Cardiac fibroblast (primary cell): ENCODE measurements at regions not wholly inside any gene's neighbourhood (a gene's known extent, or its start where the extent isn't known, plus 50 kb on each side); places are given as distances from the start of the nearest gene placed in this dataset.
"Not testable (repeated sequence)": the region's sequence is repeated elsewhere in the genome, so short reads cannot be mapped to it uniquely, and the experiment has no call there.

Experiments
- DNase-seq, 2 donors: peaks; one replicate each; pipeline versions ENCODE4 v3.0.0 to v3.0.0-alpha.2; 2010; ENCODE audit warnings: low read depth in 2 of 2
- H3K4me3 ChIP-seq, 2 donors: replicated peaks in 1 of 2; 1 replicate in 1 of 2; 2 replicates in 1 of 2; pipeline ENCODE4 v1.5.1; 2011; ENCODE audit warnings: low read depth in 2 of 2, low read length in 2 of 2, mild to moderate bottlenecking in 2 of 2, moderate library complexity in 1 of 2
- TF ChIP-seq, protein P1 (sequence below): IDR thresholded peaks from one replicate; pipeline ENCODE4 v1.5.1; 2011; ENCODE audit warnings: low read depth, mild to moderate bottlenecking, low read length, inconsistent platforms

DNA sequence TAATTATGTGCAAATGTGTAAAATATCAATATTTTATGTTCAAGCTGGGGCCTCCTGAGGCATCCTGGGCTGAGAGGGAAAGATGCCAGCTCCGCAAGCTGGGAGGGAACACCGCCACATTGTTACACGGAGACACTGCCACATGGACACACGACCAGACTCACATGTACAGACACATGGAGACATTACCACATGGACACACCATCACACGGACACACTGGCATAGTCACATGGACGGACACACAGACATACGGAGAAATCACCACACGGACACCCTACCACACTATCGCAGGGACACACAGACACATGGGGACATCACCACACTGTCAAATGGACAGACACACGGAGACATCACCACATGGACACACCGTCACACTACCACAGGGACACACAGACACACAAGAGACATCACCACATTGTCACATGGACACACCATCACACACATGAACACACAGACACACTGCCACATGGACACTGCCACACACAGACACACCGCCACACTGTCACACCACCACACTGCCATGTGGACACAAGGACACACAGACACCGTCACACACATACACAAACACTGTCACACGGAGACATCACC is 117.6 kb downstream of the CCDC74A start:
- no peak for DNase-seq
- no peak overlapping the region for H3K4me3 ChIP-seq
- TF ChIP-seq, protein P1, sequence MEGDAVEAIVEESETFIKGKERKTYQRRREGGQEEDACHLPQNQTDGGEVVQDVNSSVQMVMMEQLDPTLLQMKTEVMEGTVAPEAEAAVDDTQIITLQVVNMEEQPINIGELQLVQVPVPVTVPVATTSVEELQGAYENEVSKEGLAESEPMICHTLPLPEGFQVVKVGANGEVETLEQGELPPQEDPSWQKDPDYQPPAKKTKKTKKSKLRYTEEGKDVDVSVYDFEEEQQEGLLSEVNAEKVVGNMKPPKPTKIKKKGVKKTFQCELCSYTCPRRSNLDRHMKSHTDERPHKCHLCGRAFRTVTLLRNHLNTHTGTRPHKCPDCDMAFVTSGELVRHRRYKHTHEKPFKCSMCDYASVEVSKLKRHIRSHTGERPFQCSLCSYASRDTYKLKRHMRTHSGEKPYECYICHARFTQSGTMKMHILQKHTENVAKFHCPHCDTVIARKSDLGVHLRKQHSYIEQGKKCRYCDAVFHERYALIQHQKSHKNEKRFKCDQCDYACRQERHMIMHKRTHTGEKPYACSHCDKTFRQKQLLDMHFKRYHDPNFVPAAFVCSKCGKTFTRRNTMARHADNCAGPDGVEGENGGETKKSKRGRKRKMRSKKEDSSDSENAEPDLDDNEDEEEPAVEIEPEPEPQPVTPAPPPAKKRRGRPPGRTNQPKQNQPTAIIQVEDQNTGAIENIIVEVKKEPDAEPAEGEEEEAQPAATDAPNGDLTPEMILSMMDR, result no peak

DNA sequence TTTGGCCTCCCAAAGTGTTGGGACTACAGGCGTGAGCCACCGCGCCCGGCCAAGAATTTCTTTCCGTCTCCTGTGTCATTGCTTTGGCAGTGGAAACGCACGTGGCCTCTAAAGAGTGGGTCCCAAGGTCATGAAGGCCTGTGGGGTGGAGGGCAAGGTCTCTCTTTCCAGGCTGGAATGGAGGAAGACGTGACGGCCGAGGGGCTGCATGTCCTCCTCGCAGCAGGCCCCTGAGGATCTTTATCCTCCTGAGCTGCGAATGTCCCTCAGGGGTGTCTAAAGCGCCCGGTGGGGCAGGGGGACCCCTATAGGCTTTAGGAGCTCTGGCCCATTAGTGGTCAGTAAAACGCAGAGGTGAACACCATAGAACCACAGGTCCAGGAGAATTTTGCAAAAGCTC is 118.5 kb downstream of the CCDC74A start:
- not testable (repeated sequence) for H3K4me3 ChIP-seq

DNA sequence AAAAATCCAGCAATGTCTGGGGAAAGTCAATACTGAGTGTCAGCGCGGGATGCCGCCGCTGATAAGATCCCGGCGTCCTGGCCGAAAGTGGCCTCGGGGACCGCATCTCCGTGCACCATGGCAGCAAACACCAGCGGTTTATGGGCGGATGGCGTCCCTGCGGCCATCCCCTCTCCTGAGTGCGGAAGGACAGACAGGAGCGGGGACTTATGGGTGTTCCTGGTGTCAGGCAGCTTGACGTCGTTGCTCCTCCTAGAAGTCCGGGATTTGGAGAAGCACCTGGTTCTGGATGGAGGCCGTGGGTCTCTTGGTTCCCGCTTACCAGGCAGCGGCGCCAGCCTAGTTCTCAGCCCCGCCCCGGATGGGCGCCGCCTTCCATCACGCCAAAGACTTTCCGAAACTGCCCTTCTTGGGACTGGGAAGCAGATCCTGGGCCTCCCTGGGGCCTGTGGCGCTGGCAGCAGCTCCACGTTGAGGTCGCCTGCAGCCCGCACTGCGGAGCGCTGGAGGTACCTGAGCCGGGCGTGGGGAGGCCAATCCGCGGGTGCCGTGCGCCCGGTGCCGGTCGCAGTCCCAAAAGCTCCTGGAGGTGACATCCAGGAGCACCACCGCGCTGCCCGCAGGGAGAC is 119.1 kb downstream of the CCDC74A start:
- peak overlapping the region; percentile 15 to 26 for H3K4me3 ChIP-seq
- TF ChIP-seq, protein P1, result no peak
- peak in 1 of 2 donors; percentile 5 for DNase-seq

More for the DNA sequence above, 118.5 kb downstream of the CCDC74A start:
- DNase-seq, result not testable (repeated sequence)

DNA sequence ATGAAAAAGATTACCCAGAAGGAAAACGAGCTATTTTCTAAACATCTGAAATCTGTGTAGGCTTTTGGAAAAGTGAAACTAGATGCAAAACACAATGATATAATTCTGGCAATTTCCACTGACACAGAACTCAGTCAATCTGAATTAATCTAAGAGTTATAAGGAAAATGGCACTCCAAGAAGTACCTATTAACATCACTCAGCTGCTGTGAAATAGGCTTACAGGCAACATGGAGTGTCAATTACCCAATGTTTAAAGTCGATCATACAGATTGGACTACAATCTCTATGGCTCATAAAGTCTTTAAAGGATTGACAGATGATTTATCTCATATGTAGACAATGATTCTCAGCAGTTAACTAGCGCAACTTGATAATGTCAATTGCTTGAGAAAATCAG is 120.9 kb downstream of the CCDC74A start:
- H3K4me3 ChIP-seq, DNase-seq: not testable (repeated sequence)

DNA sequence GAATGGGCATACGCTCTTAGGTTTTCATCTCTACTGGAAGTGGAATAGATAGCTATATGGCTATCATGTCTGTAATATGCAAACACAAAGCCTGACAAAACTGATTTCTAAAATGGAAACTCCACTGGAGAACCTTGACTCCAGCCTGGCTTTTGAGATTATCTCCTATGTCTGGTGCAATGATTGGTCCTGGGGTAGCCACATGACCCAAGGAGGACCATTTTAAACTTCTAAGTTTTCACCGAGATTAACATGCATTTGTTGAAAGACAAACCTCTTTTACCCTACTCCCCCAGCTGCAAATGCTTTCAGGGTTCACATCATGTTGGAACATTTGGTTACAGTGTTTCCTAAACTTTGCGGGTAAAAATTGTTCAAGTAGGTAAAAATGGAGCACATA is 124.6 kb downstream of the CCDC74A start:
- not testable (repeated sequence) for H3K4me3 ChIP-seq, DNase-seq

DNA sequence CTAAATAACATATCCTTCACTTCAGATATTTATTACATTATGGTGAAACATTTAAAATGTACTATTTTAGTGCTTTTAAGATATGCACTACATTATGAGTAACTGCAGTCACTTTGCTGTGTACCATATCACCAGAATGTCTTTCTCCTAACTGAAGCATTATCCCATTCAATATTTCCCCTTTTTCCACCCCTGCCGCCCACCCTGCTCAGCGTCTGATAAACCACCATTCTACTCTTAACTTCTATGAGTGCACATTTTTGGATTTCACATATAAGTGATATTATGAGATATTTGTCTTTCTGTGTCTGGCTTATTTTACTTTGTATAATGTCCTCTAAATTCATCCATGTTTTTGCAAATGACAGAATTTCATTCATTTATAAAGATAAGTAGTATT is 126.4 kb downstream of the CCDC74A start:
- DNase-seq, H3K4me3 ChIP-seq: not testable (repeated sequence)

DNA sequence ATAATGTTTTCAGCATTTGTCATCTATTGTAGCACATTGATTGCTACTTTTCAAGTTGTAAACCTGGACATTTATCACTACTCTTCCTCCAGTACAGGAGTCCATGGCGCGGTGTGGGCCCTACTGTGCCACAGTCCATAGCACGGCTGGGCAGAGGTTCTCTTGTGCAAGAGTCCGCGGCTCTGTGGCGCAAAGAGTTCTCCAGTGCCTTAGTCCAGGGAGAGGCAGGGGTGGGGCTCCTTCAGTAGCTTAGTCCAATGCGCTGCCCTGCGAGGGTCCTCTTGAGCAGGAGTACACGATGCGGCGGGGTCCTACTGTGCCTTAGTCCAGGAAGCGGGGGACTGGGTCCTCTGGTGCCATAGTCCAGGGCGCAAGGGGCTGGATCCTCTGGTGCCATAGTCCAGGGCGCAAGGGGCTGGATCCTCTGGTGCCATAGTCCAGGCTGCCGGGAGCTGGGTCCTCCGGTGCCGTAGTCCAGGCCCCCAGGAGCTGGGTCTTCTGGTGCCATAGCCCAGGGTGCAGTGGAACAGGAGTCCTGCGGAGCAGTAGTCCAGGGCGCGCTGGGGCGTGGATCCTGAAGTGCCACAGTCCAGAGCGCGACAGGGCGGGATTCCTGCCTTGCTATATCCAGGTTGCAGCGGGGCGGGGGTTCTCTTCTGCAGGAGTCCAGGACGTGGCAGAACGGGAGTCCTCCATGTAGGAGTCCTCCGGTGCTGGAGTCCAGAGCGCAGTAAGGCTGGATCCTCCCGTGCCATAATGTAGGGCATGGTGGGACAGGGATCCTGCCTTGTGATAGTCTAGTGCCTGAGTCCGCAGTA is 129.3 kb downstream of the CCDC74A start:
- no peak overlapping the region for H3K4me3 ChIP-seq
- DNase-seq, result no peak
- TF ChIP-seq, protein P1, result no peak

DNA sequence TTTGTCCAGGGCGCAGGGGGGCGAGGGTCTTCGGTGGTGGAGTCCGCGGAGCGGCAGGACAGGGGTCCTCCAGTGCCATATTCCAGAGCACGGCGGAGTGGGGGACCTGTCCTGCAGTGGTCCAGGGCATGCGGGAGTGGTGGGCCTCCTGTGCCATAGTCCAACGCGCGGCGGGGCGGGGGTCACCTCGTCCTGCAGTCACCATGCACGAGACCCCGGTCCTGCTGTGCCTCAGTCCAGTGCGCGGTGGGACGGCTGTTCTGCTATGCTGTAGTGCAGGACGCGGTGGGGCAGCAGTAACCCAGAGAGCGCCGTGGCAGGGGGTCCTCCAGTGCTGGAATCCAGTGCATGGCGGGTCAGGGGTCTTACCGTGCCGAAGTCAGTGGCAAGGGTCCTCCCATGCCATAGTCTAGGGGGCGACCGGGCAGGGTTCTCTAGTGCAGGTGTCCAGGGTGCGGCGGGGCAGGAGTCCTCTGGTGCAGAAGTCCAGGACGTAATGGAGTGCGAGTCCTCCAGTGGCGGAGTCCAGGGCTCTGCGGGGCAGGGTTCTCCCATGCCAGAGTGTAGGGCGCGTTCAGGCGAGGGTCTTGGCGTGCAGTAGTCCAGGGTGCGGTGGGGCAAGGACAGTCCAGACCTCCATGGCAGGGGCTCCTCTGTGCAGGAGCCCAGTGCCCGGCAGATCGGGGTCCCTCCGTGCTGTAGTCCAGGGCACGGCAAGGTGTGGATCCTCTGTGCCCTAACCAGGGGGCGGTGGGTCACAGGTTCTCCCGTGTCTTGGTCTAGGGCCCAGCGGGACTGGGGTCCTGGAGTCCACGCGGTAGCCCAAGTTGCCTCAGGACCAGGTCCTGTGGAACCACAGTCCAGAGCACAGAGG is 130.4 kb downstream of the CCDC74A start:
- no peak for DNase-seq
- no peak overlapping the region for H3K4me3 ChIP-seq
- TF ChIP-seq, protein P1, result no peak
